Left ventricle myocardium inferior (tissue), 1 donor: ENCODE measurements at regions not wholly inside any gene's neighbourhood (a gene's known extent, or its start where the extent isn't known, plus 50 kb on each side); places are given as distances from the start of the nearest gene placed in this dataset.

Source experiments
- DNase-seq: peaks from one replicate; pipeline ENCODE4 v3.0.0-alpha.2; 2020
- H3K27ac ChIP-seq: fragments of 200-600 bp; replicated peaks from 2 replicates; pipeline ENCODE4 v1.8.0; 2021
- H3K27me3 ChIP-seq: fragments of 200-600 bp; 2 replicates; pipeline ENCODE4 v1.8.0; 2021; ENCODE audit warnings: low read depth
- H3K36me3 ChIP-seq: fragments of 200-600 bp; 2 replicates; pipeline ENCODE4 v1.8.0; 2021
- H3K4me1 ChIP-seq: fragments of 200-600 bp; 2 replicates; pipeline ENCODE4 v1.8.0; 2021
- H3K4me3 ChIP-seq: fragments of 200-600 bp; 2 replicates; pipeline ENCODE4 v1.8.0; 2021; ENCODE audit warnings: mild to moderate bottlenecking, moderate library complexity
- H3K9me3 ChIP-seq: fragments of 200-600 bp; replicated peaks from 2 replicates; pipeline ENCODE4 v1.8.0; 2021
- intact Hi-C: fragments of 100-400 bp; cut with micrococcal nuclease; formaldehyde crosslinking; loops from one replicate; pipeline ENCODE4 v1.11.0; 2022
- TF ChIP-seq, protein P1 (sequence below): fragments of 200-600 bp; IDR thresholded peaks from 2 replicates; pipeline ENCODE4 v1.8.0; 2021; ENCODE audit warnings: antibody characterized with exemption, mild to moderate bottlenecking, borderline replicate concordance
- donor health status: DM: no; HTN: yes; CAD: no; lungs with severe emphysema.

DNA sequence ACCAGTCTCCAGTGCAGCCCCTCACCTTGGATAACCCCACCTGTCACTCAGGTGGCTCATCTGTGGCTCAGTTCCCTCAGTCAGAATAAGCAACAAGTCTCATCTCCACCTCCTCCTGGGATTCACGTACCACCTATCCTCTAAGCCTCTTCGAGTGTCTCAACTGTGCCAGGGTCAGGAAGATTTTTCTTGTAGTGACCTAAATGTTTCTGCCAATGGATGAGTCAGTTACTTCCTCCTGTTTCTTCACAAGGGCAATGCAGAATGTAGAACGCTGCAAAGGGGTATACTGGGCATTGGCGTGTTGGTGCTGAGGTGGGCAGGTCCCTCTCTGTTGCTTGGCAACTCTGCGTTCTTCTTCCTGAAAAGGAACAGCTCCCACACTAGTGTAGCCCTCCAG, 213.3 kb upstream of the CXCR4 start:
- TF ChIP-seq, protein P1, sequence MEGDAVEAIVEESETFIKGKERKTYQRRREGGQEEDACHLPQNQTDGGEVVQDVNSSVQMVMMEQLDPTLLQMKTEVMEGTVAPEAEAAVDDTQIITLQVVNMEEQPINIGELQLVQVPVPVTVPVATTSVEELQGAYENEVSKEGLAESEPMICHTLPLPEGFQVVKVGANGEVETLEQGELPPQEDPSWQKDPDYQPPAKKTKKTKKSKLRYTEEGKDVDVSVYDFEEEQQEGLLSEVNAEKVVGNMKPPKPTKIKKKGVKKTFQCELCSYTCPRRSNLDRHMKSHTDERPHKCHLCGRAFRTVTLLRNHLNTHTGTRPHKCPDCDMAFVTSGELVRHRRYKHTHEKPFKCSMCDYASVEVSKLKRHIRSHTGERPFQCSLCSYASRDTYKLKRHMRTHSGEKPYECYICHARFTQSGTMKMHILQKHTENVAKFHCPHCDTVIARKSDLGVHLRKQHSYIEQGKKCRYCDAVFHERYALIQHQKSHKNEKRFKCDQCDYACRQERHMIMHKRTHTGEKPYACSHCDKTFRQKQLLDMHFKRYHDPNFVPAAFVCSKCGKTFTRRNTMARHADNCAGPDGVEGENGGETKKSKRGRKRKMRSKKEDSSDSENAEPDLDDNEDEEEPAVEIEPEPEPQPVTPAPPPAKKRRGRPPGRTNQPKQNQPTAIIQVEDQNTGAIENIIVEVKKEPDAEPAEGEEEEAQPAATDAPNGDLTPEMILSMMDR, result no peak
- Histone ChIP-seq H3K4me3 (no peak overlapping the region), H3K36me3 (no peaks in the 10 kb centered on the region), H3K27me3 (no peaks in the 10 kb centered on the region), H3K27ac (no peak overlapping the region), H3K4me1 (no peaks in the 10 kb centered on the region), H3K9me3 (no peaks in the 10 kb centered on the region)
- no peak for DNase-seq
- intact Hi-C loops, result no loop called here

DNA sequence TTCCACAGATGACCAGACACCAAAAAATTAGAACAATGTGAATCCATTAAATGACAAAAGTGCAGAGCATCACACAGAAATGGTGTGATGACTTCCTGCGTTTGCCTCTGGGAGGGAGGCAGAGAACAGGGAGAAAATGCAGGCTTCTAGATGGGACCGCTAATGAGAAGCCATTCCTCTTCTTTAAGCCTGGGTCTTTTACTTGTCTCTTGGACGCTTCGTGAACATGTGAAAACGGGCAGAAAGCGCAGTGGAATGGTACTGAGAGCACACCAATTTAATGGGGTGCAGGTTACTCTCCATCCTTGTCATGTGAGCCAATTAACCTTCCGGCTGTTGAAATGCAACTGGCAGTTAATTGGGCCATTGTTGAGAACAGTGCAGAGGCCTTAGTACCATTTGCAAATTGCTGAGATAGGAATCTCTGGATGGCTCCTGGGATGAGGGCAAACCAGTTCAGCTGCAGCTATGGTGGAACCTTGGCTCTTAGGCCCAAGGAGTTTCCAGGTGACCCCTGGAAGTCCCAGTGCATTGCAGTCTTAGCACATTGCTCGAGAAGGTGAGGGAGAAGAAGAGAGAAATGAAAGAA, 210.4 kb upstream of the CXCR4 start:
- no peak for DNase-seq
- no peaks in the 10 kb centered on the region for H3K36me3 ChIP-seq
- no peaks in the 10 kb centered on the region for H3K4me1 ChIP-seq
- intact Hi-C loops, result no loop called here
- TF ChIP-seq, protein P1, result no peak
- no peaks in the 10 kb centered on the region for H3K9me3 ChIP-seq
- peaks cover 4% of the 10 kb centered on the region for H3K27me3 ChIP-seq
- H3K4me3 ChIP-seq, result no peak overlapping the region
- H3K27ac ChIP-seq, result no peak overlapping the region

DNA sequence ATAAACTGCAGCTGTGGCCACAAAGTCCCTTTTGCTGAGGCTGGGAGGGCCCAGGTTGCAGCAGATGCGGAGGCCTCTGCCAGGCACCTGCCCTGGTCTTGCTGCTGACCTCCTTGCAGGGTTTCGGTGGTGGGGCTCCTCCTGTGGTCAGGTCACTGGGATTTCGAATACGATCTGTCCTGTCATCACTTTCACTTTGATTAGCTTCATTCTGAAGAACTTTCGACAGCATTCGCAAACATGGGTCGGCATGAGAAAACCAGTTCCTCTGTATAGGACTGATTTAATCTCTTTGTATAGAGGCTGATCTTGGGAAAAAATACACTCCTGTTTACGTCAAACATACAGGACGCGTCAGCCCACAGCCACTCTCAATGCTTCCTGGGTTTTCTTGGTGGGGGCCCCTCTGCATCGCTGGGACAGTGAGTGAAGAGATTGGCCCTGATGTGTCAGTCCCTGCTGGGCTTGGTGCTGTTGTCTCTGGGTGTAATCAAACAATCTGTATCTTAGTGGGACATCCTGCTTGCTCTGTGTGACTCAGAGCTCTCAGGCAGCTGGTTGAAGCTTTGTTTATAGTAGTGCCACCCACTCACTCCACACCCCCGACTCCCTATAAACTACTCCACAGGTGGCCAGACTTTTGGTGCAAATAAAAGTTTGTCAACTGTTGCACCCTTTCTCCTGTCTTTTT, 209.4 kb upstream of the CXCR4 start:
- H3K27ac ChIP-seq, result no peak overlapping the region

DNA sequence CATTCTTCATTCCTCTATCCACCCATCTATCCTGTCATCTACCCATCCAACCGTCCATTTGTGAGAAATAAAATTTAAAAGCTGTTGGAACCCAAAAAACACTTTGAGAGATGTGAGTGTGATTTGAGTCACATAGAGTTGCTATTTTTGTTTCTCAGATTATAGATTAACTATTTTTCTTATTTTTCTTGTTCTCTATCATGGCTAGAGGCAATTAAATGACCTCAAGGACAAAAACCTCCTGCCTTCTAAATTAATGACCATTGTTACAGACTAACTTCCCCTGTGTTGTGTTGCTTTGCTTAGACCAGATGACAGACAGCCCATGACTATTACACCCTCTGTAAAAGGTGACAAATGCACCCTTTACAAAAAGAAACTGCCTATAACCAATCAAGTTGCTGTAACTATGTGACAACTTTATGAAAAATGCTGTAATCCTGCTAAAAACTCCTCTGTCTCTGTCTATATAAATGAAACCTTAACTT, 207.9 kb upstream of the CXCR4 start:
- TF ChIP-seq, protein P1, result no peak
- intact Hi-C loops, result no loop called here
- Histone ChIP-seq H3K9me3 (no peaks in the 10 kb centered on the region), H3K27me3 (peaks cover 4% of the 10 kb centered on the region), H3K27ac (no peak overlapping the region), H3K4me3 (no peak overlapping the region), H3K4me1 (no peaks in the 10 kb centered on the region), H3K36me3 (no peaks in the 10 kb centered on the region)
- DNase-seq, result no peak

More for the DNA sequence above, 209.4 kb upstream of the CXCR4 start:
- Histone ChIP-seq H3K4me3 (peak overlapping the region; percentile 17), H3K36me3 (no peaks in the 10 kb centered on the region), H3K4me1 (no peaks in the 10 kb centered on the region), H3K9me3 (no peaks in the 10 kb centered on the region), H3K27me3 (peaks cover 4% of the 10 kb centered on the region)
- no peak for DNase-seq
- intact Hi-C loops, result no loop called here
- TF ChIP-seq, protein P1, result no peak

DNA sequence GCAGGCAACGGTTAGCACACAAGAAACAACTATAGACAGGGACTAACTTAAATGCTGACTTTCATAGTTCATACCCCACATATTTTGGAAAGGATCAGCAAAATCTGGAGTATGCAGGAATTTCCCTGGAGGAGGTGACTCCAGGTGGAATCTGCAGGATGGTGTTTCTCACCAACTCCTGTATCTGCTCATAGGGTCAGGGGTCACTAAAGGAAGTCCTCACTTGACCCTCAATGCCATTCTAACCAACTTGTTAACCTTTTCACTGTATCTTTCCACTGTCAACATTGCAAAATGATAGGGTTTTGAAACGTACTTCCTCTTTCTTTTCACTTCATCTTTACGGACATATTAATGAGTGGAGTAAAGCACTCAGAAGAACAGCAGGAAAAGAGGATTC, 207.0 kb upstream of the CXCR4 start:
- intact Hi-C loops, result no loop called here
- no peaks in the 10 kb centered on the region for H3K9me3 ChIP-seq
- no peak for DNase-seq
- no peaks in the 10 kb centered on the region for H3K4me1 ChIP-seq
- H3K27ac ChIP-seq, result no peak overlapping the region
- H3K27me3 ChIP-seq, result peaks cover 7% of the 10 kb centered on the region
- no peaks in the 10 kb centered on the region for H3K36me3 ChIP-seq
- H3K4me3 ChIP-seq, result no peak overlapping the region
- TF ChIP-seq, protein P1, result no peak
